Neural crest cell (in vitro differentiated cells): ENCODE measurements at regions not wholly inside any gene's neighbourhood (a gene's known extent, or its start where the extent isn't known, plus 50 kb on each side); places are given as distances from the start of the nearest gene placed in this dataset.

Experiments used
- DNase-seq: peaks from one replicate; pipeline ENCODE4 v3.0.0; 2021; ENCODE audit warnings: low read depth, mixed read lengths, low spot score
- H3K27ac Mint-ChIP-seq: one replicate; pipeline ENCODE4 v1.8.0; 2021; ENCODE audit warnings: mild to moderate bottlenecking, mixed read lengths; ENCODE audit not compliant: unreplicated experiment
- H3K27me3 Mint-ChIP-seq: 2 replicates; pipeline ENCODE4 v1.8.0; 2021; ENCODE audit warnings: low read depth, mild to moderate bottlenecking, mixed read lengths
- H3K36me3 Mint-ChIP-seq: 2 replicates; pipeline ENCODE4 v1.8.0; 2021; ENCODE audit warnings: low read depth, mild to moderate bottlenecking, mixed read lengths
- H3K4me1 Mint-ChIP-seq: 2 replicates; pipeline ENCODE4 v1.8.0; 2021; ENCODE audit warnings: mixed read lengths
- H3K4me3 Mint-ChIP-seq: one replicate; pipeline ENCODE4 v1.8.0; 2021; ENCODE audit warnings: mild to moderate bottlenecking, mixed read lengths
- H3K9me3 Mint-ChIP-seq: 2 replicates; pipeline ENCODE4 v1.8.0; 2021; ENCODE audit warnings: mixed read lengths
- TF ChIP-seq, protein P1 (sequence below): fragments of 200-600 bp; sonication (generic); conservative IDR thresholded peaks from 2 replicates; pipeline ENCODE4 v1.5.0; 2021; ENCODE audit warnings: antibody characterized with exemption, mild to moderate bottlenecking

GRCh38 chr7:15954671-15955354 lies 268.3 kb upstream of the MEOX2 start:
- Mint-ChIP-seq H3K27ac (peak overlapping the region; percentile 30), H3K27me3 (no peaks in the 10 kb centered on the region), H3K4me1 (peaks cover 4% of the 10 kb centered on the region), H3K4me3 (no peak overlapping the region), H3K36me3 (no peaks in the 10 kb centered on the region), H3K9me3 (peaks cover 12% of the 10 kb centered on the region)
- TF ChIP-seq, protein P1, sequence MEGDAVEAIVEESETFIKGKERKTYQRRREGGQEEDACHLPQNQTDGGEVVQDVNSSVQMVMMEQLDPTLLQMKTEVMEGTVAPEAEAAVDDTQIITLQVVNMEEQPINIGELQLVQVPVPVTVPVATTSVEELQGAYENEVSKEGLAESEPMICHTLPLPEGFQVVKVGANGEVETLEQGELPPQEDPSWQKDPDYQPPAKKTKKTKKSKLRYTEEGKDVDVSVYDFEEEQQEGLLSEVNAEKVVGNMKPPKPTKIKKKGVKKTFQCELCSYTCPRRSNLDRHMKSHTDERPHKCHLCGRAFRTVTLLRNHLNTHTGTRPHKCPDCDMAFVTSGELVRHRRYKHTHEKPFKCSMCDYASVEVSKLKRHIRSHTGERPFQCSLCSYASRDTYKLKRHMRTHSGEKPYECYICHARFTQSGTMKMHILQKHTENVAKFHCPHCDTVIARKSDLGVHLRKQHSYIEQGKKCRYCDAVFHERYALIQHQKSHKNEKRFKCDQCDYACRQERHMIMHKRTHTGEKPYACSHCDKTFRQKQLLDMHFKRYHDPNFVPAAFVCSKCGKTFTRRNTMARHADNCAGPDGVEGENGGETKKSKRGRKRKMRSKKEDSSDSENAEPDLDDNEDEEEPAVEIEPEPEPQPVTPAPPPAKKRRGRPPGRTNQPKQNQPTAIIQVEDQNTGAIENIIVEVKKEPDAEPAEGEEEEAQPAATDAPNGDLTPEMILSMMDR: no peak
- no peak for DNase-seq

- no peak for DNase-seq
- H3K27me3 Mint-ChIP-seq: no peaks in the 10 kb centered on the region
- H3K9me3 Mint-ChIP-seq: peaks cover 2% of the 10 kb centered on the region
- H3K36me3 Mint-ChIP-seq: no peaks in the 10 kb centered on the region
- H3K4me1 Mint-ChIP-seq: peaks cover 4% of the 10 kb centered on the region
- no peak overlapping the region for H3K4me3 Mint-ChIP-seq
- H3K27ac Mint-ChIP-seq: no peak overlapping the region
- TF ChIP-seq, protein P1: no peak
These were observed 263.8 kb upstream of the MEOX2 start for GRCh38 chr7:15950299-15950698.

DNA sequence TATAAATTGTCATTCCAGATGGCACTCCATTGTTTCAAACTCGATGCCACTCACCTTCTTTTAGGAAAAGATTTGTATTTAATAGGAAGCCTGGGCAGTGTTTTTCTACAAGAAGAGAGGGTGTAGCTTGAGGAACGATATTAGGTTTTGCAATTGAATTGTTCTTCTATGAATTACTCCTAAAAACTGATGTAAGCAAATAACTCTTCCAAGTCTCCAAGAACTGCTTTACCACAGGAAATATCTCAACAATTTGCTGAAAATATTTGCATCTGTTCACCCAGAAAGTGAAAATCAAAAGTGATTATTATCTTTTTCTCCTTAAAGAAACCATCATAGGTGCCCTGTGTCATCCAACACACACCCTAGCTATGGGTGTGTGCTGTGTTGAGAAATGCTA lies 261.3 kb upstream of the MEOX2 start:
- no peaks in the 10 kb centered on the region for H3K4me1 Mint-ChIP-seq

DNA sequence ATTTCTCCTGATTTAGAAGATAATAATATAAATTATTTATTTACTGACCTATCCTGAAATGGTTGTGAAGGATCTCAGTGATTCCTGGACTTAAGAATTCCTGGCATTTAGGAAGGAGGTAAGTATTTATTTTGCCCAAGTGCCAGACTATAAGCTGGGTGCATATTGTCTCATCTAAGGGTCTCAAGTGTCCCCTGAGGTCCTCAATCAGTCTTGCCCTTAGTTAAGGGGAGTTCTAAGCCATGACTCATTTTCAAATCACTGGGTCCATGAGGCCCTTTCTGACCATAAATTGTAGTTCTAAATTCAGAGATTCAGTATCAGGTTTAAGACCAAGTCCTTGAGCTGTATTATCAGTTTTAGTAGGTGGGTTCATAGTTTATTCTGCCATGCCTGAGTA lies 251.6 kb upstream of the MEOX2 start:
- Mint-ChIP-seq H3K27me3 (no peaks in the 10 kb centered on the region), H3K4me1 (no peaks in the 10 kb centered on the region), H3K27ac (no peak overlapping the region), H3K9me3 (no peaks in the 10 kb centered on the region), H3K36me3 (no peaks in the 10 kb centered on the region), H3K4me3 (no peak overlapping the region)
- DNase-seq: no peak
- TF ChIP-seq, protein P1: no peak

More for the DNA sequence above, 261.3 kb upstream of the MEOX2 start:
- Mint-ChIP-seq H3K36me3 (no peaks in the 10 kb centered on the region), H3K9me3 (no peaks in the 10 kb centered on the region), H3K27ac (no peak overlapping the region), H3K27me3 (no peaks in the 10 kb centered on the region), H3K4me3 (no peak overlapping the region)
- DNase-seq: no peak
- TF ChIP-seq, protein P1: no peak

DNA sequence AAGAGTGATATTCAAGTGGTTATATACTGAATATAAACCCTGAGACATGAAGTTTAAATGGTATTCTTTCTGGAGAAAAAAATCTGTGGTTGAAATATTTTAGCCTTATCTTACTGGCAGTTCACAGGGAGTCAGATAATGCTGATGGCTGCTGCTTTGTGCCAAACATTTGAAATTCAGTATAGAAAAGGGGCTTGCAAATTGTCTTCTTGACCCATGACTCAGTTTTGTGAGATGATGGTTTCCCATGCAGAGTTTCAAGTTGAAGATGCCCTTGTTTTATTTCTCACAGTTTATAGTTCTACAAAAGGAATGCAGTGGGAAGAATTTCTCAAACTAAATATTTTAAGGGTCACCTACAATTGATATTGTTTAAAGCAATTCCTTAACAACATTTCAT lies 251.1 kb upstream of the MEOX2 start:
- no peaks in the 10 kb centered on the region for H3K36me3 Mint-ChIP-seq
- H3K4me1 Mint-ChIP-seq: no peaks in the 10 kb centered on the region
- no peak overlapping the region for H3K27ac Mint-ChIP-seq
- no peaks in the 10 kb centered on the region for H3K27me3 Mint-ChIP-seq
- no peak for DNase-seq
- TF ChIP-seq, protein P1: no peak
- H3K9me3 Mint-ChIP-seq: no peaks in the 10 kb centered on the region
- no peak overlapping the region for H3K4me3 Mint-ChIP-seq
